Lung (tissue), 11 donors: ENCODE measurements at regions not wholly inside any gene's neighbourhood (a gene's known extent, or its start where the extent isn't known, plus 50 kb on each side); places are given as distances from the start of the nearest gene placed in this dataset.

Experiments used
- ATAC-seq: fragments of 200-7000 bp; cut with Tn5 transposase; one replicate; pipeline ENCODE4 v1.9.1; 2020; ENCODE audit warnings: moderate number of reproducible peaks; ENCODE audit not compliant: insufficient read depth, low FRiP score
- DNase-seq, 3 donors: peaks; one replicate each; pipeline ENCODE4 v3.0.0-alpha.2; 2013 to 2017
- H3K27ac ChIP-seq, 2 donors: one replicate each; pipeline ENCODE4 v1.5.1; 2013; ENCODE audit warnings: mild to moderate bottlenecking in 2 of 2, moderate library complexity in 2 of 2, control low read depth in 1 of 2, inconsistent platforms in 1 of 2, low read depth in 1 of 2, low read length in 1 of 2
- H3K27me3 ChIP-seq, 3 donors: one replicate each; pipeline ENCODE4 v1.5.1; 2013; ENCODE audit warnings: low read length in 2 of 3; ENCODE audit not compliant: control insufficient read depth in 3 of 3, insufficient read depth in 3 of 3
- H3K36me3 ChIP-seq, 4 donors: one replicate each; pipeline ENCODE4 v1.5.1; 2013; ENCODE audit warnings: low read length in 4 of 4, mild to moderate bottlenecking in 1 of 4, moderate library complexity in 1 of 4; ENCODE audit not compliant: control insufficient read depth in 4 of 4, insufficient read depth in 4 of 4
- H3K4me1 ChIP-seq, 5 donors: one replicate each; pipeline ENCODE4 v1.5.1; 2013; ENCODE audit warnings: low read length in 5 of 5, mild to moderate bottlenecking in 2 of 5, moderate library complexity in 1 of 5; ENCODE audit not compliant: control insufficient read depth in 5 of 5, insufficient read depth in 5 of 5
- H3K4me3 ChIP-seq: one replicate; pipeline ENCODE4 v1.5.1; 2013; ENCODE audit warnings: mild to moderate bottlenecking, control low read depth, moderate library complexity
- H3K9ac ChIP-seq, 2 donors: one replicate each; pipeline ENCODE4 v1.5.1; 2013; ENCODE audit warnings: low read length in 2 of 2, control low read depth in 1 of 2; ENCODE audit not compliant: insufficient read depth in 1 of 2
- H3K9me3 ChIP-seq, 4 donors: one replicate each; pipeline ENCODE4 v1.5.1; 2013; ENCODE audit warnings: low read length in 3 of 4, mild to moderate bottlenecking in 1 of 4, moderate library complexity in 1 of 4; ENCODE audit not compliant: control insufficient read depth in 4 of 4, insufficient read depth in 3 of 4
- WGBS, 2 donors: extraction: QIAGEN DNeasy Blood & Tissue Kit; methylation state at CpG; one replicate each; pipeline ENCODE4 v1.1.7; 2013; 5-methylcytosine and 5-hydroxymethylcytosine counted together
- TF ChIP-seq, protein P1 (sequence below): IDR thresholded peaks from 2 replicates; pipeline ENCODE4 v1.5.1; 2012; ENCODE audit warnings: mild to moderate bottlenecking; ENCODE audit errors: control extremely low read depth, extremely low read depth
- donor health status: control.
- donor health status: control.
- donor health status: Bipolar disorder and iron deficiency.
- donor health status: healthy.
- donor health status: DM: yes; HTN: yes; CAD: no.

DNA sequence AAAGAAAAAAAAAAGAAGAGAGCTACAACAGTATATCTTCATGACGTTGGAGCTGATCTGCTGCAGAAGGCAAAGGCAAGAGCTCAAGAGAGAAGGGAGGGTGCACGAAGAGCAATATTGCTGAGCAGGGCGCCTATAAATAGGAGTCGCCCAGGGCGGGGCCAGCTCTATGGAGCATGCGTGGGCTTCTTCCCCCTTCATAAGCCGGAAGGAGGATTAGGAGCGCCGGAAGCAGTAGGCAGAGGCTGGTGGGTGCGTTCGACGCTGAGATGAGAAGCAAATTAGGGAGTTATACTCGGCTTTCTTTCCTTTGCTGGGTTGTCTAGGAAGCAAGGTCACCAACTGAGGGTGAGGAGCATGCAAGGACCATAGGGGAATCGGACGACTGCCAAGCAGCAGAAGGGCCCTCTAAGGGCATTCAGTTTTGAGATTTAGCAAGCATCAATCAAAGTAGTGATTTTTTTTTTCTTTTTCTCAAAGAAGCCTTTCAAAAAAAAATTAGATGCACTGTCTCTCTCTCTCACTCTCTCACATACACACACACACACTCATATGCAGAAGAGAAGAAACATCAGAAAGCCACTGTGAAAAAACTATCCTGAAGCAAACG, 496.7 kb downstream of the ENC1 start:
- no peak for DNase-seq
- 90 to 93% methylated on average over 16 of the region's 16 CpGs for WGBS, 2 donors
- peaks cover 0 to 35% (median 3%) of the 10 kb centered on the region in 5 donors for H3K4me1 ChIP-seq

DNA sequence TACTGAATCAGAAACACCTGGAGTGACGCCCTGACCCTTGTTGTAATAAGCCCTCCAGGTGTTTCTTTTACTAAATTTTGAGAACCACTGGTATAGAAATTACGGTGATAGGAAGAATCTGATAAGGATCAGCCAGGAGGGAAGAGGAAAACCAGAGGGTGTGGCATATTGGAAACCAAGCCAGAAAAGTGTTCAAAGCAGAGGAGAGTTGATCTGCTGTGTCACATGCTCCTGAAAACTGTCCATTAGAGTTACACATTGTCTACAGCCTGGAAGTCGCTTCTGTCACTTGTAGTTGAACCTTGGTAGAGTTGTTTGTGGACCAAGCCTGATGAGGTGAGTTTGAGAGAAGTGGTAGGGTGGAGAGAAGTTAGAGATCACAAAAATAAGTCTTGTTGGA, 497.4 kb downstream of the ENC1 start:
- TF ChIP-seq, protein P1, sequence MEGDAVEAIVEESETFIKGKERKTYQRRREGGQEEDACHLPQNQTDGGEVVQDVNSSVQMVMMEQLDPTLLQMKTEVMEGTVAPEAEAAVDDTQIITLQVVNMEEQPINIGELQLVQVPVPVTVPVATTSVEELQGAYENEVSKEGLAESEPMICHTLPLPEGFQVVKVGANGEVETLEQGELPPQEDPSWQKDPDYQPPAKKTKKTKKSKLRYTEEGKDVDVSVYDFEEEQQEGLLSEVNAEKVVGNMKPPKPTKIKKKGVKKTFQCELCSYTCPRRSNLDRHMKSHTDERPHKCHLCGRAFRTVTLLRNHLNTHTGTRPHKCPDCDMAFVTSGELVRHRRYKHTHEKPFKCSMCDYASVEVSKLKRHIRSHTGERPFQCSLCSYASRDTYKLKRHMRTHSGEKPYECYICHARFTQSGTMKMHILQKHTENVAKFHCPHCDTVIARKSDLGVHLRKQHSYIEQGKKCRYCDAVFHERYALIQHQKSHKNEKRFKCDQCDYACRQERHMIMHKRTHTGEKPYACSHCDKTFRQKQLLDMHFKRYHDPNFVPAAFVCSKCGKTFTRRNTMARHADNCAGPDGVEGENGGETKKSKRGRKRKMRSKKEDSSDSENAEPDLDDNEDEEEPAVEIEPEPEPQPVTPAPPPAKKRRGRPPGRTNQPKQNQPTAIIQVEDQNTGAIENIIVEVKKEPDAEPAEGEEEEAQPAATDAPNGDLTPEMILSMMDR, result no peak
- H3K27ac ChIP-seq, result no peak overlapping the region
- H3K9ac ChIP-seq, result no peak overlapping the region
- 56 to 58% methylated on average over 3 of the region's 3 CpGs for WGBS, 2 donors
- H3K9me3 ChIP-seq, result no peaks in the 10 kb centered on the region
- DNase-seq (no peak), ATAC-seq (no peak)
- H3K4me1 ChIP-seq, result peaks cover 0 to 28% (median 1%) of the 10 kb centered on the region in 5 donors
- H3K36me3 ChIP-seq, result no peaks in the 10 kb centered on the region
- no peak overlapping the region for H3K4me3 ChIP-seq
- H3K27me3 ChIP-seq, result no peaks in the 10 kb centered on the region

More for the DNA sequence above, 496.7 kb downstream of the ENC1 start:
- Histone ChIP-seq H3K9ac (no peak overlapping the region), H3K27ac (no peak overlapping the region), H3K27me3 (no peaks in the 10 kb centered on the region), H3K36me3 (no peaks in the 10 kb centered on the region), H3K9me3 (no peaks in the 10 kb centered on the region), H3K4me3 (no peak overlapping the region)
- TF ChIP-seq, protein P1, result no peak
- no peak for ATAC-seq

DNA sequence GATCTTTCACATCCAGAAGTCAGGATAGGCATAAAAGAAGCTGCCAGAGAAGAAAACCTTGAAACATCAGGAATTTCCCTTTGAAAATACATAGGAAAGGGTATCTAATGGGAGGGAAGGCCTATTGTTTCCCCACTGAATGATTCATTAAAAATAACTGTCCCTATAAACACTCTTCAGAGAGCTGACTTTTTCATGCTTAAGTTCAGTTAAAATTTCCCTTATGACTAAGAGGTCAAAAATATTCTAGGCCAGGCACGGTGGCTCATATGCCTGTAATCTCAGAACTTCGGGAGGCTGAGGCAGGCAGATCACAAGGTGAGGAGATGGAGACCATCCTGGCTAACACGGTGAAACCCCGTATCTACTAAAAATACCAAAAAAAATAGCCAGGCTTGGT, 499.5 kb downstream of the ENC1 start:
- H3K4me1 ChIP-seq, result peaks cover 0 to 9% (median 0%) of the 10 kb centered on the region in 5 donors
- TF ChIP-seq, protein P1, result no peak
- no peaks in the 10 kb centered on the region for H3K36me3 ChIP-seq
- no peak overlapping the region for H3K27ac ChIP-seq
- no peaks in the 10 kb centered on the region for H3K27me3 ChIP-seq
- no peaks in the 10 kb centered on the region for H3K9me3 ChIP-seq
- no peak overlapping the region for H3K4me3 ChIP-seq
- H3K9ac ChIP-seq, result no peak overlapping the region
- ATAC-seq, result no peak
- WGBS, 2 donors, result 80 to 92% methylated on average over 4 of the region's 4 CpGs
- no peak for DNase-seq

DNA sequence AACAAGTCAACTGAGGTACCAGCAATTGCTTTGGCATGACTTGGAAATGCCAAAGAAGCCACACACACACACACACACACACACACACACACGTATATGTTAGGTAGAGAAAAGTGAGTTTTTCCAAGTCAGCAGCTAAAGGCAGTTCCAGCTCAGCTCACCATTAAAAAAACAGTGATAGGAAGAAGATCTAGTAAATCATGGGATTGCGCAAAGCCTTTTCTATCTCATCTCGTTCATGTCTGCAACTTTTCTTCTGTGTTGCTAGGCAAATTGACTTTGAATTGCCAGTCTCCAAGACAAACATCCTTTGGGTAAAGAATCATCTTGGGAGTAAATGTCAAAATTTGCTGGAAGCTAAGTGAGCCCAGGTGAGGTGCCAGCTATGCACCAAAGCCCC, 500.1 kb downstream of the ENC1 start:
- no peak for DNase-seq
- TF ChIP-seq, protein P1, result no peak
- Histone ChIP-seq H3K27ac (no peak overlapping the region), H3K27me3 (no peaks in the 10 kb centered on the region), H3K9me3 (no peaks in the 10 kb centered on the region), H3K4me3 (no peak overlapping the region), H3K36me3 (no peaks in the 10 kb centered on the region), H3K4me1 (peaks cover 0 to 9% (median 0%) of the 10 kb centered on the region in 5 donors), H3K9ac (no peak overlapping the region)
- WGBS, 2 donors, result 68 to 73% methylated on average over 3 of the region's 3 CpGs
- ATAC-seq, result no peak
